ENCODE measurements at regions not wholly inside any gene's neighbourhood (a gene's known extent, or its start where the extent isn't known, plus 50 kb on each side); places are given as distances from the start of the nearest gene placed in this dataset.

GRCh38 chr6:156579564-156579963 is 197.6 kb upstream of the ARID1B start:
- TF ChIP-seq, protein P1, sequence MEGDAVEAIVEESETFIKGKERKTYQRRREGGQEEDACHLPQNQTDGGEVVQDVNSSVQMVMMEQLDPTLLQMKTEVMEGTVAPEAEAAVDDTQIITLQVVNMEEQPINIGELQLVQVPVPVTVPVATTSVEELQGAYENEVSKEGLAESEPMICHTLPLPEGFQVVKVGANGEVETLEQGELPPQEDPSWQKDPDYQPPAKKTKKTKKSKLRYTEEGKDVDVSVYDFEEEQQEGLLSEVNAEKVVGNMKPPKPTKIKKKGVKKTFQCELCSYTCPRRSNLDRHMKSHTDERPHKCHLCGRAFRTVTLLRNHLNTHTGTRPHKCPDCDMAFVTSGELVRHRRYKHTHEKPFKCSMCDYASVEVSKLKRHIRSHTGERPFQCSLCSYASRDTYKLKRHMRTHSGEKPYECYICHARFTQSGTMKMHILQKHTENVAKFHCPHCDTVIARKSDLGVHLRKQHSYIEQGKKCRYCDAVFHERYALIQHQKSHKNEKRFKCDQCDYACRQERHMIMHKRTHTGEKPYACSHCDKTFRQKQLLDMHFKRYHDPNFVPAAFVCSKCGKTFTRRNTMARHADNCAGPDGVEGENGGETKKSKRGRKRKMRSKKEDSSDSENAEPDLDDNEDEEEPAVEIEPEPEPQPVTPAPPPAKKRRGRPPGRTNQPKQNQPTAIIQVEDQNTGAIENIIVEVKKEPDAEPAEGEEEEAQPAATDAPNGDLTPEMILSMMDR (conservative IDR thresholded peaks at IDR 0.05; ENCODE audit: low read depth, low read length) = no peak
- TF ChIP-seq BHLHE40 (IDR thresholded peaks at IDR 0.05; ENCODE audit: low read depth, low read length) (no peak), FOS (IDR thresholded peaks at IDR 0.05; ENCODE audit: low read depth, low read length) (no peak), POLR2A (IDR thresholded peaks at IDR 0.05; ENCODE audit: low read depth, low read length) (no peak)
